ENCODE measurements at regions not wholly inside any gene's neighbourhood (a gene's known extent, or its start where the extent isn't known, plus 50 kb on each side); places are given as distances from the start of the nearest gene placed in this dataset.

- DNase-seq (ENCODE audit: low read depth) = no peak
- no peak overlapping the region for H3K4me3 ChIP-seq (ENCODE audit: low read depth, low read length)
- TF ChIP-seq, protein P1, sequence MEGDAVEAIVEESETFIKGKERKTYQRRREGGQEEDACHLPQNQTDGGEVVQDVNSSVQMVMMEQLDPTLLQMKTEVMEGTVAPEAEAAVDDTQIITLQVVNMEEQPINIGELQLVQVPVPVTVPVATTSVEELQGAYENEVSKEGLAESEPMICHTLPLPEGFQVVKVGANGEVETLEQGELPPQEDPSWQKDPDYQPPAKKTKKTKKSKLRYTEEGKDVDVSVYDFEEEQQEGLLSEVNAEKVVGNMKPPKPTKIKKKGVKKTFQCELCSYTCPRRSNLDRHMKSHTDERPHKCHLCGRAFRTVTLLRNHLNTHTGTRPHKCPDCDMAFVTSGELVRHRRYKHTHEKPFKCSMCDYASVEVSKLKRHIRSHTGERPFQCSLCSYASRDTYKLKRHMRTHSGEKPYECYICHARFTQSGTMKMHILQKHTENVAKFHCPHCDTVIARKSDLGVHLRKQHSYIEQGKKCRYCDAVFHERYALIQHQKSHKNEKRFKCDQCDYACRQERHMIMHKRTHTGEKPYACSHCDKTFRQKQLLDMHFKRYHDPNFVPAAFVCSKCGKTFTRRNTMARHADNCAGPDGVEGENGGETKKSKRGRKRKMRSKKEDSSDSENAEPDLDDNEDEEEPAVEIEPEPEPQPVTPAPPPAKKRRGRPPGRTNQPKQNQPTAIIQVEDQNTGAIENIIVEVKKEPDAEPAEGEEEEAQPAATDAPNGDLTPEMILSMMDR (conservative IDR thresholded peaks at IDR 0.05; ENCODE audit: low read depth, low read length) = no peak
Observed at GRCh38 chr2:6222296-6222695, 530.1 kb downstream of the SOX11 start.

GRCh38 chr2:6224267-6224666, 532.1 kb downstream of the SOX11 start:
- TF ChIP-seq, protein P1 (conservative IDR thresholded peaks at IDR 0.05; ENCODE audit: low read depth, low read length) = no peak
- DNase-seq (ENCODE audit: low read depth) = no peak
- H3K4me3 ChIP-seq (ENCODE audit: low read depth, low read length) = no peak overlapping the region

GRCh38 chr2:6228251-6228650, 536.1 kb downstream of the SOX11 start:
- DNase-seq (ENCODE audit: low read depth) = no peak
- TF ChIP-seq, protein P1 (conservative IDR thresholded peaks at IDR 0.05; ENCODE audit: low read depth, low read length) = no peak
- no peak overlapping the region for H3K4me3 ChIP-seq (ENCODE audit: low read depth, low read length)

DNA sequence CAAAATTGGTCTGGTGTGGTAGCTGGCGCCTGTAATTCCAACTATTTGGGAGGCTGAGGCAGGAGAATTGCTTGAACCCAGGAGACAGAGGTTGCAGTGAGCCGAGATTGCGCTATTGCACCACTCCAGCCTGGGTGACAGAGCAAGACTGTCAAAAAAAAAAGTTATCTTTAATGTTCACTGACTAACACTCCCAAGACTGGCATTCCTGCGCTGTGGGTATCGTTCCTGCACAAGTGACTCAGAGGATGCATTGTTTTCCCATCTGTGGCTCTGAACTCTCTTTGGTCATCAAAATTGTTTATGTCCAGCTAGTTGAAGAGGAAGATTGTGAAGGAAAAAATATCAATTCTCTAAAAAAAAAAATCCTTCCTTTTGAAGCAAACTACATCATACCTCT, 539.0 kb downstream of the SOX11 start:
- DNase-seq (ENCODE audit: low read depth) = peak; percentile 5
- no peak overlapping the region for H3K4me3 ChIP-seq (ENCODE audit: low read depth, low read length)
- TF ChIP-seq, protein P1 (conservative IDR thresholded peaks at IDR 0.05; ENCODE audit: low read depth, low read length) = no peak

- H3K4me3 ChIP-seq (ENCODE audit: low read depth, low read length) = no peak overlapping the region
- DNase-seq (ENCODE audit: low read depth) = no peak
- TF ChIP-seq, protein P1 (conservative IDR thresholded peaks at IDR 0.05; ENCODE audit: low read depth, low read length) = no peak
Observed at GRCh38 chr2:6233993-6234392, 541.8 kb downstream of the SOX11 start.

GRCh38 chr2:6234702-6235101, 542.5 kb downstream of the SOX11 start:
- no peak overlapping the region for H3K4me3 ChIP-seq (ENCODE audit: low read depth, low read length)
- no peak for DNase-seq (ENCODE audit: low read depth)
- TF ChIP-seq, protein P1 (conservative IDR thresholded peaks at IDR 0.05; ENCODE audit: low read depth, low read length) = no peak

DNA sequence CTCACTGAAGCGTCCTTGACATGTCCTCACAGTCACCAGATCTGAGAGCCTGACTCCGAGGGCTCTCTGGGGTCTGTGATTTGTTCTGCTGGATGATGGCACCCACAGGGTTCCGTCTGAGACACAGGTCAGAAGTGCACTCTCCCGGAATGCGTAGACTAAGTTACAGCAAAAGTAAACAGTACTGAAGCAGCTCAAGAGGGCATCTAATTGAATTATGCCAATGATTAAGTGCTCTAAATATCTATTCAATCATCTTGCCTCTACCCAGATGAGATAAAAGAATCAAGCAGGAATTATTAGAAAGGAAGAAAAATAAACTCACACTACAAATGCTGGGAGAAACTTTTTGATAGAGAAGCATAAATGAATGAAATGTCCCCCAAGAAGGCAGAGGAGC, 544.1 kb downstream of the SOX11 start:
- TF ChIP-seq, protein P1 (conservative IDR thresholded peaks at IDR 0.05; ENCODE audit: low read depth, low read length) = no peak
- no peak for DNase-seq (ENCODE audit: low read depth)
- no peak overlapping the region for H3K4me3 ChIP-seq (ENCODE audit: low read depth, low read length)

All from choroid plexus epithelial cell (primary cell).